ENCODE measurements at regions not wholly inside any gene's neighbourhood (a gene's known extent, or its start where the extent isn't known, plus 50 kb on each side); places are given as distances from the start of the nearest gene placed in this dataset.
A peak's percentile ranks its signal among the peaks of the same experiment; 100 is the strongest.

GRCh38 chr12:87283111-87283510 lies 746.1 kb downstream of the C12orf50 start:
- no peaks in the 10 kb centered on the region for H3K4me1 Mint-ChIP-seq
- no peaks in the 10 kb centered on the region for H3K36me3 Mint-ChIP-seq
- H3K9me3 Mint-ChIP-seq: peaks cover 2 to 3% of the 10 kb centered on the region in 2 donors
- TF ChIP-seq CTCF (IDR thresholded peaks at IDR 0.05): no peak
- no peaks in the 10 kb centered on the region for H3K9me3 ChIP-seq (ENCODE audit: control insufficient read depth, insufficient read depth, low read length)
- H3K4me1 ChIP-seq (ENCODE audit: control insufficient read depth, insufficient read depth, low read length): no peaks in the 10 kb centered on the region
- no peaks in the 10 kb centered on the region for H3K36me3 ChIP-seq (ENCODE audit: control insufficient read depth, insufficient read depth, low read length)
- no peaks in the 10 kb centered on the region for H3K27me3 Mint-ChIP-seq (ENCODE audit: low read depth in 2 of 2)
- ATAC-seq (no peak), DNase-seq (no peak)
- H3K4me3 ChIP-seq (ENCODE audit: low read length): no peak overlapping the region
- H3K27ac ChIP-seq (ENCODE audit: low read length): no peak overlapping the region
- no peaks in the 10 kb centered on the region for H3K27me3 ChIP-seq (ENCODE audit: control insufficient read depth, insufficient read depth, low read length)
- H3K27ac Mint-ChIP-seq: no peak overlapping the region
- no peak overlapping the region for H3K4me3 Mint-ChIP-seq
- intact Hi-C loops (cut with micrococcal nuclease): no loop called here

GRCh38 chr12:87280893-87281292 lies 748.3 kb downstream of the C12orf50 start:
- Histone ChIP-seq H3K4me3 (ENCODE audit: low read length) (no peak overlapping the region), H3K27ac (ENCODE audit: low read length) (peak overlapping the region; percentile 23), H3K9me3 (ENCODE audit: control insufficient read depth, insufficient read depth, low read length) (no peaks in the 10 kb centered on the region), H3K27me3 (ENCODE audit: control insufficient read depth, insufficient read depth, low read length) (no peaks in the 10 kb centered on the region), H3K36me3 (ENCODE audit: control insufficient read depth, insufficient read depth, low read length) (no peaks in the 10 kb centered on the region), H3K4me1 (ENCODE audit: control insufficient read depth, insufficient read depth, low read length) (no peaks in the 10 kb centered on the region)
- ATAC-seq: no peak
- WGBS (ENCODE audit: insufficient coverage): no CpG with 5 or more reads among the region's 1 CpG
- no peak for DNase-seq
- H3K27me3 Mint-ChIP-seq (ENCODE audit: low read depth in 2 of 2): no peaks in the 10 kb centered on the region
- H3K4me1 Mint-ChIP-seq: no peaks in the 10 kb centered on the region
- TF ChIP-seq CTCF (IDR thresholded peaks at IDR 0.05): no peak
- H3K4me3 Mint-ChIP-seq: no peak overlapping the region
- no peak overlapping the region for H3K27ac Mint-ChIP-seq
- intact Hi-C loops (cut with micrococcal nuclease): no loop called here
- peaks cover 2 to 3% of the 10 kb centered on the region in 2 donors for H3K9me3 Mint-ChIP-seq
- H3K36me3 Mint-ChIP-seq: no peaks in the 10 kb centered on the region

GRCh38 chr12:87280356-87280755 lies 748.8 kb downstream of the C12orf50 start:
- ATAC-seq: no peak
- no peak for DNase-seq
- H3K4me1 Mint-ChIP-seq: no peaks in the 10 kb centered on the region
- no peaks in the 10 kb centered on the region for H3K27me3 Mint-ChIP-seq (ENCODE audit: low read depth in 2 of 2)
- intact Hi-C loops (cut with micrococcal nuclease): no loop called here
- no peak overlapping the region for H3K27ac Mint-ChIP-seq
- H3K9me3 Mint-ChIP-seq: peaks cover 3 to 4% of the 10 kb centered on the region in 2 donors
- no peaks in the 10 kb centered on the region for H3K9me3 ChIP-seq (ENCODE audit: control insufficient read depth, insufficient read depth, low read length)
- peak overlapping the region; percentile 23 for H3K27ac ChIP-seq (ENCODE audit: low read length)
- TF ChIP-seq CTCF (IDR thresholded peaks at IDR 0.05): no peak
- H3K27me3 ChIP-seq (ENCODE audit: control insufficient read depth, insufficient read depth, low read length): no peaks in the 10 kb centered on the region
- no peaks in the 10 kb centered on the region for H3K36me3 Mint-ChIP-seq
- 38% methylated on average over 2 of the region's 2 CpGs for WGBS (ENCODE audit: insufficient coverage)
- no peaks in the 10 kb centered on the region for H3K4me1 ChIP-seq (ENCODE audit: control insufficient read depth, insufficient read depth, low read length)
- no peak overlapping the region for H3K4me3 ChIP-seq (ENCODE audit: low read length)
- H3K4me3 Mint-ChIP-seq: no peak overlapping the region
- H3K36me3 ChIP-seq (ENCODE audit: control insufficient read depth, insufficient read depth, low read length): no peaks in the 10 kb centered on the region

- Mint-ChIP-seq H3K9me3 (peaks cover 2 to 3% of the 10 kb centered on the region in 2 donors), H3K4me1 (no peaks in the 10 kb centered on the region), H3K36me3 (no peaks in the 10 kb centered on the region), H3K27me3 (ENCODE audit: low read depth in 2 of 2) (no peaks in the 10 kb centered on the region), H3K27ac (no peak overlapping the region), H3K4me3 (no peak overlapping the region)
- no peaks in the 10 kb centered on the region for H3K9me3 ChIP-seq (ENCODE audit: control insufficient read depth, insufficient read depth, low read length)
- H3K4me1 ChIP-seq (ENCODE audit: control insufficient read depth, insufficient read depth, low read length): no peaks in the 10 kb centered on the region
- ATAC-seq (no peak), DNase-seq (no peak)
- no peaks in the 10 kb centered on the region for H3K36me3 ChIP-seq (ENCODE audit: control insufficient read depth, insufficient read depth, low read length)
- intact Hi-C loops (cut with micrococcal nuclease): no loop called here
- H3K4me3 ChIP-seq (ENCODE audit: low read length): no peak overlapping the region
- 30% methylated on average over 2 of the region's 4 CpGs for WGBS (ENCODE audit: insufficient coverage)
- H3K27ac ChIP-seq (ENCODE audit: low read length): no peak overlapping the region
- no peak for TF ChIP-seq CTCF (IDR thresholded peaks at IDR 0.05)
- H3K27me3 ChIP-seq (ENCODE audit: control insufficient read depth, insufficient read depth, low read length): no peaks in the 10 kb centered on the region
These were observed 754.5 kb downstream of the C12orf50 start for GRCh38 chr12:87274594-87275245.
